ENCODE measurements at regions not wholly inside any gene's neighbourhood (a gene's known extent, or its start where the extent isn't known, plus 50 kb on each side); places are given as distances from the start of the nearest gene placed in this dataset.
"Not testable (repeated sequence)": the region's sequence is repeated elsewhere in the genome, so short reads cannot be mapped to it uniquely, and the experiment has no call there.

GRCh38 chr6:4280707-4281106, 145.3 kb upstream of the ECI2 start:
- DNase-seq, result no peak

- no peak for DNase-seq
These were observed 144.7 kb upstream of the ECI2 start for GRCh38 chr6:4280031-4280430.

- DNase-seq, result no peak
These were observed 139.2 kb upstream of the ECI2 start for GRCh38 chr6:4274382-4275082.

- no peak for DNase-seq
These were observed 137.6 kb upstream of the ECI2 start for GRCh38 chr6:4272996-4273395.

GRCh38 chr6:4271761-4272470, 136.5 kb upstream of the ECI2 start:
- no peak for DNase-seq

- no peak for DNase-seq
These were observed 135.4 kb upstream of the ECI2 start for GRCh38 chr6:4270776-4271175.

GRCh38 chr6:4270001-4270400, 134.6 kb upstream of the ECI2 start:
- DNase-seq, result no peak

GRCh38 chr6:4268171-4268570, 132.8 kb upstream of the ECI2 start:
- no peak for DNase-seq

- no peak for DNase-seq
These were observed 130.4 kb upstream of the ECI2 start for GRCh38 chr6:4265740-4266139.

GRCh38 chr6:4264601-4265000, 129.2 kb upstream of the ECI2 start:
- DNase-seq, result no peak

GRCh38 chr6:4264081-4264480, 128.7 kb upstream of the ECI2 start:
- DNase-seq, result no peak

- DNase-seq, result no peak
These were observed 127.2 kb upstream of the ECI2 start for GRCh38 chr6:4262526-4262925.

- no peak for DNase-seq
These were observed 124.0 kb upstream of the ECI2 start for GRCh38 chr6:4259391-4259790.

- DNase-seq, result no peak
These were observed 123.4 kb upstream of the ECI2 start for GRCh38 chr6:4258733-4259132.

- DNase-seq, result no peak
These were observed 121.6 kb upstream of the ECI2 start for GRCh38 chr6:4256969-4257368.

- DNase-seq, result no peak
These were observed 118.3 kb upstream of the ECI2 start for GRCh38 chr6:4253604-4254231.

GRCh38 chr6:4252445-4252844, 117.1 kb upstream of the ECI2 start:
- not testable (repeated sequence) for DNase-seq

- DNase-seq, result no peak
These were observed 115.3 kb upstream of the ECI2 start for GRCh38 chr6:4250645-4251044.

- not testable (repeated sequence) for DNase-seq
These were observed 108.5 kb upstream of the ECI2 start for GRCh38 chr6:4243832-4244231.

- no peak for DNase-seq
These were observed 107.9 kb upstream of the ECI2 start for GRCh38 chr6:4243237-4243636.

GRCh38 chr6:4242601-4243000, 107.2 kb upstream of the ECI2 start:
- no peak for DNase-seq

GRCh38 chr6:4240148-4240547, 104.8 kb upstream of the ECI2 start:
- DNase-seq, result no peak

GRCh38 chr6:4225161-4225872, 89.9 kb upstream of the ECI2 start:
- DNase-seq, result no peak

Measured in CD4-positive, alpha-beta T cell treated with Interleukin-6 for 4 hours (primary cell).